GM12873 (cell line): ENCODE measurements at regions not wholly inside any gene's neighbourhood (a gene's known extent, or its start where the extent isn't known, plus 50 kb on each side); places are given as distances from the start of the nearest gene placed in this dataset.

ENCODE experiments used
- CTCF ChIP-seq: IDR thresholded peaks from 2 replicates; pipeline ENCODE4 v1.5.1; 2012; ENCODE audit warnings: low read depth, mild to moderate bottlenecking, moderate library complexity, low read length, control low read depth; ENCODE audit not compliant: insufficient read depth; ENCODE audit errors: missing control alignments

DNA sequence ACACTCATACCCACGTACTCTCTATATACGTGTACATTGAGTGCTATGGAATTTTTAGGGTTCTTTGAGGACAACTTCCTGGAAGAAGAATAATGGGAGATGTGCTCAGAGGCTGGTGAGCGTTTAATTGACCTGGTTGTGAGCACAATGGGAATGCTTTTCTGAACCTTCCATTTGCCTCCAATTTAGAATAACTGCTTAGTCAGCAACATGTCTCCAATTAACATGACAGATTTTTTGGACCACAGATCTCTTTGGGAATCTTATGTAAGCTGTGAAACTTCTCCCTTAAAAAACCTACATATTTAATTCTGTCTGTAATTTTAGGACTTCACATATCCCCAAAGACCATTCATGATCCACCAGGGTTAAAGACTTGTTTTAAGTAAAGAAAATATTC is 166.7 kb upstream of the TNP1 start:
- no peak for TF ChIP-seq CTCF

- no peak for TF ChIP-seq CTCF
These were observed 166.3 kb upstream of the TNP1 start for GRCh38 chr2:217026161-217026560.

GRCh38 chr2:217023611-217024010 is 163.7 kb upstream of the TNP1 start:
- TF ChIP-seq CTCF, result no peak

DNA sequence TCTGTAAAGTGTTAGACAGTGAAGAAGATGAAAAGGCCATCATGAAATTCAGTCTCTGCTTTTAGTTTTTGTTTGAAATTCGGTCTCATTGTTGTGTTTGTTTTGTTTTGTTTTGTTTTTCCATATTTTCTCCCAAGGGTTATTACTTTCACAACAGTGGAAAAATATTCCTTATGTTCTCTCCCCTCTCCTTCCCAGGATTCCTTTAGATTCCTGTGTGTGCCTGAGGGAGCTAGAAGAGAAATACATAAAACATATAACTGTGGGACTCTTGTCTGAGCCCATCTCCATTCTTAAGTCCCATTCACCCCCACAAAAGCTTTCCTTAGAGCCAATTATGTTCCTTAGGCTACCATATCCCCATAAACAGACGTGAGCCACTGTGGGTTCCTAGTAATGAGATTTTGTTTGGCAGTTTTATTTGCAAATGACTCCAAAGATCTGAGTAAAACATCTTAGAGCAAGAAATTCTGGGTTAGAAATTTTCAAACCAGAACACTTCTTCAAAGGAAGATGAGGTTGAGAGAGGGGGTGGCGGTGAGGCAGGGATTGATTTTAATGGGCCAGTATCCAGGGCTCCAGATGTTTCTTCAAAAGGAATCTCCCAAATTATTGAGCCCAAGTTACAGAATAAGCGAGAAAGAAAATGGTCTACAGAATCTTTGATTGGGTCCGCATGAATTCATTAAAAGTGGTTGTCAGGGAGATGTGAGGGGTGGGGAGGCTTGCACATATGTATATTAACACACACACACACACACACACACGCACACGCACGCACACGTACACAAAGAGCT is 157.8 kb upstream of the TNP1 start:
- no peak for TF ChIP-seq CTCF

- no peak for TF ChIP-seq CTCF
These were observed 157.0 kb upstream of the TNP1 start for GRCh38 chr2:217016796-217017419.

DNA sequence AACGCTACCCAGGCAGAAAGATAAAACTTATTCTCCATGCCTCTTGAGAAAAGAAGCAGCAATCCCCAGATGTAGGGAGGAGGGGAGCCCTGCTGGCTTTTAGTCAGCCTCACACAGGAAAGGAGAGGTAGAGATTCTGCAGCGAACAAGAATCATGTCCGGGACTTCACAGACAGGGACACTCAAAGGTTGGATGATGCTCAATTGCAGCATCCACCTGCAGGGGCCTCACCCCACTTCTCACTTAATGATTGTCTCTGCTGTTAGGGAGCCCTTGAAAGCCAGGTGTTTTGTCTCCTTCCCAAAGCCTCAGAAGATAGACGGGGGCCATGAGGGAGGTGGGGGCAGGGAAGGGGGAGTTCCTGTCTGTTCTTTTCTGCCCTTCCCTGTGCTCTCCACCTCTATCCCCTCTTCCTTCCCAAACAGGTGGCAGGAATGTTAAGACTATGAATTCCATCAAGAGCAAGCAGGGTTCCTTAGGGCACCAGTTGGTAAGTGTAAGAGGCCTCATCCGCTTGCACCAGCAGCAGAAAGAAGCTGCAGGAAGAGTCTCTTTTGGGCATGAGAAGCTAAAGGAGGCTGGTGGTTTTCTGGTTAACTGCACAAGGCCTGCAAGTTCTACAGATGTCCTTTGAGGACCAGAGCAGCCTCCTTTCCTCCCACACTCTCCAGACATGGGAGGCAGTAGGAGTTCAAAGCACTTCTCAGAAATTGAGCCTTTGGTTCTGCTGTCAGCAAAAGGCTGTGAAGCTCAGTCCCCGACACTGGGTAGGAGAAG is 154.7 kb upstream of the TNP1 start:
- TF ChIP-seq CTCF, result no peak

DNA sequence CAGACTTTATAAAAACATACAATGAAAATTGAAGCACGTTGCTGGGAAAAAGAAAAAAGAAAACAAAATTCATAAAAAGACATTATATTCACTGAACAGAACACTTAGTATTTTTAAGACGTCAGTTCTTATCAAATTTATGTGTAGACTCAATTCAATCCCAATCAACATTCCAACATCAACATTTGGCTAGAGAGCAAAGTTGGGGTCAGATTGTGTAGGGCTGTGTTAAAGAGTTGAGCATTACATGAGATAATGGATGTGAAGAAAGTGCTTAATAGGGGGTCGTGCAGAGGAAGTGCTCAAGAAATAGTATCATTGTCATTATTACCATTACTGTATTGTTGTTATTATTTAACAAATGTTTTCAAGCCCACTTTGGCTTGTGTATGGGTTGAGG is 154.1 kb upstream of the TNP1 start:
- TF ChIP-seq CTCF, result no peak
